ENCODE measurements at regions not wholly inside any gene's neighbourhood (a gene's known extent, or its start where the extent isn't known, plus 50 kb on each side); places are given as distances from the start of the nearest gene placed in this dataset.
"Not testable (repeated sequence)": the region's sequence is repeated elsewhere in the genome, so short reads cannot be mapped to it uniquely, and the experiment has no call there.

DNA sequence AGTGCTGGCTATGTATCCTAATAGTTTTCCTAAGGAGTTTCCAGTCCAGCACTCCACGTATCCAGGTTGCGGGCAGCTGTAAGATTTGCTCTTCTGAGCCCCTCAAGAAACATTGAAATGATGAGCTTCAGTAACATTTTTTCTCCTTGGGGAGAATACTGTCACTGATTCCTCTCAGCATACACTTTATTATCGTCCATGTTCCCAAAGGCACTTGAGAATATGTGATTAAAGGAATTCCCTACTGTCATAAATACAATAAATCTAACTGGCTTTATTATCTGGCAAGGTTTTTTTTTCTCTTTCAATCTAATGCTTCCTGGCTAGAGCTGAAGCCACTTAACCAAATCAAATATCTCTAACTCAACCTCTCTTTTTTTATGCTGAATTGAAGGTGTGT is 359.2 kb upstream of the PKN2 start:
- peaks cover 1% of the 10 kb centered on the region for H3K27me3 Mint-ChIP-seq
- no peaks in the 10 kb centered on the region for H3K36me3 Mint-ChIP-seq
- ChIA-PET POLR2A (no interaction called here), CTCF (no interaction called here)
- no peak overlapping the region for H3K4me3 Mint-ChIP-seq
- intact Hi-C loops (cut with micrococcal nuclease) = no loop called here
- DNase-seq = no peak
- no peak overlapping the region for H3K27ac Mint-ChIP-seq
- no peaks in the 10 kb centered on the region for H3K9me3 Mint-ChIP-seq
- no peaks in the 10 kb centered on the region for H3K4me1 Mint-ChIP-seq (ENCODE audit: low read depth)

GRCh38 chr1:88327391-88328267 is 356.4 kb upstream of the PKN2 start:
- Mint-ChIP-seq H3K4me3 (no peak overlapping the region), H3K36me3 (no peaks in the 10 kb centered on the region), H3K27ac (no peak overlapping the region), H3K9me3 (no peaks in the 10 kb centered on the region), H3K27me3 (no peaks in the 10 kb centered on the region), H3K4me1 (ENCODE audit: low read depth) (no peaks in the 10 kb centered on the region)
- POLR2A ChIA-PET = no interaction called here
- intact Hi-C loops (cut with micrococcal nuclease) = no loop called here
- CTCF ChIA-PET = no interaction called here
- DNase-seq = no peak

DNA sequence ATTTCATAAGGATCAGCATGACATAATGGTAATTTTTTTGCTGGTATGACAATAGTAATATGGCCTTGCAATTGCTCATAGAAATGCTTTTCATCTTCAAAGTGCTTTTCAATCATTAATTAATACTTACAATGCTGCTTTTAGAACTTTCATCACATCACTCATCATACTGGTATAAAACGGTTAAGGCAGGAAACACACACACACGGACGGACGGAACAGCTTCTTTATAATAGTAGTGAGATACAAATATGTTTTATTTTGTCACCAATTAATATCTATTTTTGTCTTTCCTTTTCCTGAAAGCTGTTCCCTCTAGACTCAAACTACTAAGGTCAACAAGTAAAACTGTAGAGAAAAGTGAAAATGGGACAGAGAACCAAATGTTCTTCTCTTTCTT is 353.9 kb upstream of the PKN2 start:
- no peaks in the 10 kb centered on the region for H3K36me3 Mint-ChIP-seq
- H3K4me1 Mint-ChIP-seq (ENCODE audit: low read depth) = no peaks in the 10 kb centered on the region
- H3K9me3 Mint-ChIP-seq = no peaks in the 10 kb centered on the region
- no peak overlapping the region for H3K4me3 Mint-ChIP-seq
- no peak for DNase-seq
- H3K27ac Mint-ChIP-seq = no peak overlapping the region
- ChIA-PET POLR2A (no interaction called here), CTCF (no interaction called here)
- intact Hi-C loops (cut with micrococcal nuclease) = no loop called here
- H3K27me3 Mint-ChIP-seq = no peaks in the 10 kb centered on the region

DNA sequence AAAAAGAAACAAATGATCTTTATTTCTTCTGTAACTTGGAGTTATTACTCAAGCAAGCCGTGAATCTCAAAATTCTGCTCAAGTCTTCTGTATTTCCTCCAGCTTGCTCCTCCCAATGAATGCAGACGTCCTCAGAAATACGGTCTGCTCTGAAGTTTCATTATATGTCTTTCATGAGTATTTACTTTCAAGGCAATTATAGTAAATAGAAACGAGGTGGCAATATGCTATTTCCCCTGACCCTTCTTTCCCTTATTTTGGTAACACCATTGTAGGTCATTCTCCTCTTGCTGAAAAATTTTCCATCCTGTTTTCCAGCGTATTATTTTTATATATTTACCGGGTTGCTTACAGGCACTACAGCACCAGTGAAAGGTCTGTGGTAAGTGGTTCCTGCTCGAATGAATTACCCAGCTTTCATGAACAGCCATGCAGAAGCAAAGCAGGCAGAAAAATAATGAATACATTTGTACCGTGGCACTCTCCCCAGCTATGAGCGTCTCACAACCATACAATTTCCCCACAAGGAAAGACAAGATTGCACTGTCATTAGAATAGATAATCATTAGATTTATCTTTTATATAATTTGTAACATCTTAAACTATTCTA is 350.9 kb upstream of the PKN2 start:
- Mint-ChIP-seq H3K27ac (no peak overlapping the region), H3K36me3 (no peaks in the 10 kb centered on the region), H3K9me3 (no peaks in the 10 kb centered on the region), H3K27me3 (no peaks in the 10 kb centered on the region), H3K4me3 (no peak overlapping the region), H3K4me1 (ENCODE audit: low read depth) (no peaks in the 10 kb centered on the region)
- ChIA-PET POLR2A (no interaction called here), CTCF (no interaction called here)
- DNase-seq = no peak
- intact Hi-C loops (cut with micrococcal nuclease) = no loop called here

GRCh38 chr1:88341447-88341846 is 342.6 kb upstream of the PKN2 start:
- Mint-ChIP-seq H3K36me3 (no peaks in the 10 kb centered on the region), H3K27me3 (no peaks in the 10 kb centered on the region), H3K4me1 (ENCODE audit: low read depth) (no peaks in the 10 kb centered on the region), H3K9me3 (peaks cover 4% of the 10 kb centered on the region), H3K27ac (no peak overlapping the region), H3K4me3 (no peak overlapping the region)
- ChIA-PET CTCF (no interaction called here), POLR2A (no interaction called here)
- no peak for DNase-seq
- intact Hi-C loops (cut with micrococcal nuclease) = no loop called here

- H3K27ac Mint-ChIP-seq; DNase-seq; CTCF ChIA-PET; POLR2A ChIA-PET; H3K4me1 Mint-ChIP-seq (ENCODE audit: low read depth); H3K27me3 Mint-ChIP-seq; H3K9me3 Mint-ChIP-seq; H3K4me3 Mint-ChIP-seq; H3K36me3 Mint-ChIP-seq; intact Hi-C loops (cut with micrococcal nuclease): not testable (repeated sequence)
These were observed 342.0 kb upstream of the PKN2 start for GRCh38 chr1:88342081-88342480.

DNA sequence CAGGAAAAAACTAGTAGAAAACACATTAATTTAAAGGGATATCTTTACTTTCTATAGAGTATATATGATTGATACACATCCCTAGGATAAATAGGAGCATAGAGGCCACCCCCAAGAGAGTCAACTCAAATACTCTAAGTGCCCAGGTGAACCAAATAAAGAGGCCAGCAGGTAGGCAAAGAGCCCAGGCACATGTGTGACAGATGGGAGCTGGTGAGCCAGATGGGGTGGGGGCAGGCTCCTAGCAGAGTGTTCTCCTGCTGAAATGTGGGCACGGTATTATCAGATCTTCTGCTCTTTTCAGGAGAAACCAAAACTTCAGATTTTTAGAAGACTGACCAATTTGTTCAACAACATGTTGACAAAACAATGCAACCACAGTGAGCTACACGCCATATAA is 333.4 kb upstream of the PKN2 start:
- no peak for DNase-seq
- Mint-ChIP-seq H3K9me3 (no peaks in the 10 kb centered on the region), H3K4me3 (no peak overlapping the region), H3K27me3 (no peaks in the 10 kb centered on the region), H3K27ac (no peak overlapping the region), H3K4me1 (ENCODE audit: low read depth) (no peaks in the 10 kb centered on the region), H3K36me3 (no peaks in the 10 kb centered on the region)
- ChIA-PET CTCF (no interaction called here), POLR2A (no interaction called here)
- intact Hi-C loops (cut with micrococcal nuclease) = no loop called here

DNA sequence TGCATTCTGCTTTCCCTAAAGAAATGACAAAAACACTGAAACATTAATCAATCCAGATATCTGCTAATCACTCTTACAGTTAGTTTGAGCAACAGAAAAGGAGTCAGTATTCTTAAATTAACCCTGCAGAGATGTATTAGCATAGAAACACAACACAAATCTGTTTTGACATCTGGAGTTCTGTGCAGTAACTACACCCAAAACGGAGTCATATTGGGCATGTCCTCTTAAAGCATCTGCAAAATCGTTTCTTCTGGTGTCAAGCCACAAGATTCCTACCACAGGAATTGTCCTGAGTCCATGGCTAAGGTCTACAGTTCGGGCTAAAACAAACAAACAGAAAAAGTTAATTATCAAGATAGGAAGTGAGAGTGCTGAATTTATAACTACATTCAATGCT is 332.1 kb upstream of the PKN2 start:
- no peaks in the 10 kb centered on the region for H3K9me3 Mint-ChIP-seq
- H3K4me3 Mint-ChIP-seq = no peak overlapping the region
- CTCF ChIA-PET = no interaction called here
- no peaks in the 10 kb centered on the region for H3K36me3 Mint-ChIP-seq
- POLR2A ChIA-PET = no interaction called here
- intact Hi-C loops (cut with micrococcal nuclease) = no loop called here
- no peak for DNase-seq
- no peaks in the 10 kb centered on the region for H3K27me3 Mint-ChIP-seq
- H3K4me1 Mint-ChIP-seq (ENCODE audit: low read depth) = no peaks in the 10 kb centered on the region
- H3K27ac Mint-ChIP-seq = no peak overlapping the region

- ChIA-PET CTCF (no interaction called here), POLR2A (no interaction called here)
- Mint-ChIP-seq H3K4me1 (ENCODE audit: low read depth) (no peaks in the 10 kb centered on the region), H3K36me3 (no peaks in the 10 kb centered on the region), H3K27me3 (no peaks in the 10 kb centered on the region), H3K27ac (no peak overlapping the region), H3K4me3 (no peak overlapping the region), H3K9me3 (no peaks in the 10 kb centered on the region)
- intact Hi-C loops (cut with micrococcal nuclease) = no loop called here
- DNase-seq = no peak
These were observed 329.8 kb upstream of the PKN2 start for GRCh38 chr1:88354256-88354655.

GRCh38 chr1:88357729-88358128 is 326.3 kb upstream of the PKN2 start:
- Mint-ChIP-seq H3K27ac (no peak overlapping the region), H3K4me3 (no peak overlapping the region), H3K9me3 (no peaks in the 10 kb centered on the region), H3K27me3 (no peaks in the 10 kb centered on the region), H3K36me3 (no peaks in the 10 kb centered on the region), H3K4me1 (ENCODE audit: low read depth) (no peaks in the 10 kb centered on the region)
- DNase-seq = no peak
- ChIA-PET POLR2A (no interaction called here), CTCF (no interaction called here)
- intact Hi-C loops (cut with micrococcal nuclease) = no loop called here

DNA sequence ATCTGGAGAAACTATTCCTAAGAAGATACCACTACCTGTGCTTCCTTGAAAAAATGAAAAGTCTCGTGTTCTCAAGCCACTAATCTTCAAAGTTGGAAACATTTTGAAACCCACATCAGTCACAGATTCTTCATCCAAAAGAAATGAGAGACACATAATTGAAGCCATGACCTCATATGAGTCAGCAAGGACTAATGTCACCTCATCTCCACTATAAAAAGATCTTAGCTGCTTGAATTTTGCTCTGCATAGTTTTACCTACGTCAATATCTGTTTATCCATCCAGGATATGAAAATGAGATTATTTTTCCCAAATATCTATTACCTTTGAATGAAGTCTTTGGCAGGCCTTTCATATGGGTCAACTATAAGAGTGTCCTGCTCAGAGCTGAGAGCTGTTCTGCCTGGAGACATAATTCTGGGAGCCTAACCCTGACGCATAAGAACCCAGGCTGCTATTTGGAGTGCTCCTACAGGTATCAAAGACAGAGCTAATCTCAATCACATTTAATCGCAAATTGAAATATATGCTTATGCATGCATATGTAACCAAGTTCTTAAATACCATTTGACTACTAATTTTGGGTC is 312.5 kb upstream of the PKN2 start:
- intact Hi-C loops (cut with micrococcal nuclease) = no loop called here
- Mint-ChIP-seq H3K4me3 (no peak overlapping the region), H3K4me1 (ENCODE audit: low read depth) (no peaks in the 10 kb centered on the region), H3K9me3 (no peaks in the 10 kb centered on the region), H3K27ac (no peak overlapping the region), H3K36me3 (no peaks in the 10 kb centered on the region), H3K27me3 (no peaks in the 10 kb centered on the region)
- CTCF ChIA-PET = no interaction called here
- POLR2A ChIA-PET = no interaction called here
- no peak for DNase-seq

DNA sequence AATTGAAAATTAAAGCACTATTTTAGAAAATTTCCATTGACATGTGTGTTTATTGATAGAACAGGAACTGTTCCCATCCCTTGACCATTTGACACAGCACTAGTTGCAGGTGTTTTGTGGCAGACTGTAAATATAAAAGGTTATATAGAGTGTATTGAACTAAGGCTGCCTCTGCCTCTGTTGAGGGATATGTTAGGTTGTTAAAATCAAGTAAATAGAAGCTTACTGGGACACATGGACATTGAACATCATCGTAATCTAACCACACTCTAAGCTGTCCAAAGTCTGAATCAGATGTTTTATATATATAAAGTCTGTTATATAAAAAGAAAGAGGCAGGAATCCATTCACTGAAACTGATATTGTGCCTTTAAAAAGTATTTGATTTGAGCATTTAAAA is 308.1 kb upstream of the PKN2 start:
- Mint-ChIP-seq H3K36me3 (no peaks in the 10 kb centered on the region), H3K27ac (no peak overlapping the region), H3K9me3 (no peaks in the 10 kb centered on the region), H3K4me1 (ENCODE audit: low read depth) (no peaks in the 10 kb centered on the region), H3K4me3 (no peak overlapping the region), H3K27me3 (no peaks in the 10 kb centered on the region)
- DNase-seq = no peak
- POLR2A ChIA-PET = no interaction called here
- CTCF ChIA-PET = no interaction called here
- intact Hi-C loops (cut with micrococcal nuclease) = no loop called here

DNA sequence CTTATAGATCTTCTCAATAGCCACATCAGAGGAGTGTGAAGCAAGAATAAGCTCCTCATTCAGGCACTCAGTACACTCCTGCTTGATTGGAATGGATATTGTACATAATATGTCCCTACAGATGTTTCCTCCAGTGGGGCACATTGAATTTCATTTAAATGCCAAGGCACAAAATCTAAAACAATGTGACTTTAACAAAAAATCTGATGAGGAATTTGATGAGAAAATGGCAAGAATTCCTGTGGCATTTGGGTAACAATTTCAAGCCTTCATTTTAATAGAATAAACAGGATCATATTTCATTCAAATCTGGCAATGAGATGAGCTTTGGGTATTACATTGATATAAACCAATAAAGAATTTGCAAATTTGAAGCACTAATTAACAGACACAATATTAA is 307.7 kb upstream of the PKN2 start:
- no peaks in the 10 kb centered on the region for H3K36me3 Mint-ChIP-seq
- no peaks in the 10 kb centered on the region for H3K4me1 Mint-ChIP-seq (ENCODE audit: low read depth)
- H3K27ac Mint-ChIP-seq = no peak overlapping the region
- H3K4me3 Mint-ChIP-seq = no peak overlapping the region
- no peak for DNase-seq
- H3K9me3 Mint-ChIP-seq = no peaks in the 10 kb centered on the region
- intact Hi-C loops (cut with micrococcal nuclease) = no loop called here
- H3K27me3 Mint-ChIP-seq = no peaks in the 10 kb centered on the region
- ChIA-PET CTCF (no interaction called here), POLR2A (no interaction called here)

Measured in activated CD4-positive, alpha-beta memory T cell treated with anti-CD3 and anti-CD28 coated beads for 36 hours (primary cell).